Frontal cortex (tissue), 3 donors: ENCODE measurements at regions not wholly inside any gene's neighbourhood (a gene's known extent, or its start where the extent isn't known, plus 50 kb on each side); places are given as distances from the start of the nearest gene placed in this dataset.

Experiments
- DNase-seq, 2 donors: peaks; one replicate each; pipeline ENCODE4 v3.0.0; 2012; ENCODE audit warnings: low spot score in 2 of 2
- FAIRE-seq: peaks from 2 replicates; lab custom pipeline; 2012; peaks lifted over from hg19 to GRCh38; lab: Jason Lieb, UNC
- donor health status: control.
- donor health status: control.
- donor health status: control.

- DNase-seq, result no peak
- FAIRE-seq, result no peak
These were observed 324.8 kb downstream of the TEX29 start for GRCh38 chr13:111645198-111645597.

- no peak for DNase-seq
These were observed 325.4 kb downstream of the TEX29 start for GRCh38 chr13:111645598-111646455.

DNA sequence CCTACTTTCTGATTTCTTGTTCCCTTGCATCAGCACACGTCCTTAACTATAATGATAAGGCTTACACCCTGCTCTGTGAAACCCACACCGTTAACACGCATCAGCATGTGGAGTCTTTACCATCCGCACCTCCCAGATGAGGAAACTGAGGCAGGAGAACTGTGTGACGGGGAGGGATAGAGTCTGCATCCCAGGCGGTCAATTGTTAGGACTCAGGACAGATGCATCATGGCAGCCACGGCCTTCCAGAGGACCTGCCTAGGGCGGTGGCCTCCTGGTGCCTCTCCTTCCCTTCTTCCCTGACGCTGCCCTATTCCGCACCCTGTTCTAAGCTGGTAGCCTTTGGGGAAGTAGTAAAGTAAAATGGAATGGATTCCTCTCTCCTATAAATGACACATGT, 326.0 kb downstream of the TEX29 start:
- DNase-seq (no peak), FAIRE-seq (no peak)

More at GRCh38 chr13:111645598-111646455, 325.4 kb downstream of the TEX29 start:
- FAIRE-seq, result no peak

DNA sequence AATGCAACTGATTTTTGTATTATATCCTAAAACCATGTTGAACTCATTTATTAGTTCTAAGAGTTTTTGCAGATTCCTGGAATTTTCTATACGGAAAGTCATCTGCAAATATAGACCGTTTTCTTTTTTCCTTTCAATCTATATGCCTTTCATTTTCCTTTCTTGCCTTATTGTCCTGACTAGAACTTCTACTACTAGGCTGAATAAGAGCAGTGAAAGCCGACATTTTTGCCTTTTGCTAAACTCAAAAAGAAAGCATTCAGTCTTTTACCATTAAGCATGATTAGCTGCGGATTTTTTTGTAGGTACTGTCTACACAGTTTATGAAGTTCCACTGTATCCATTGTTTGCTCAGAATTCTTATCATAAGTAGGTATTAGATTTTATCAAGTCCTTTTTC, 328.4 kb downstream of the TEX29 start:
- FAIRE-seq (no peak), DNase-seq (no peak)

- no peak for DNase-seq
- FAIRE-seq, result no peak
These were observed 330.2 kb downstream of the TEX29 start for GRCh38 chr13:111650626-111651025.

GRCh38 chr13:111652676-111653075, 332.2 kb downstream of the TEX29 start:
- DNase-seq (no peak), FAIRE-seq (no peak)

- DNase-seq, result no peak
- FAIRE-seq, result no peak
These were observed 334.1 kb downstream of the TEX29 start for GRCh38 chr13:111654531-111654930.

DNA sequence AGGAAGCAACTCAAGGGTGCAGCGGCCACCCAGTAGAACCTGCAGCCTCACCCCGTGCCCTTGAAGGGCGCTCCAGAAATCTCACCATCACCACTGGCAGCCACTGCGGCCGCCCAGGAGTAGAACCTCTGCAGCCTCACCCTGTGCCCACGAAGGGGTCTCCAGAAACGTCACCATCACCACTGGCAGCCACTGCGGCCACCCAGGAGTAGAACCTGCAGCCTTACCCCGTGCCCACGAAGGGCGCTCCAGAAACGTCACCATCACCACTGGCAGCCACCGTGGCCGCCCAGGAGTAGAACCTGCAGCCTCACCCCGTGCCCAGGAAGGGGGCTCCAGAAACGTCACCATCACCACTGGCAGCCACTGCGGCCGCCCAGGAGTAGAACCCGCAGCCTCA, 336.0 kb downstream of the TEX29 start:
- FAIRE-seq, result no peak
- no peak for DNase-seq

GRCh38 chr13:111657013-111657412, 336.6 kb downstream of the TEX29 start:
- DNase-seq (no peak), FAIRE-seq (no peak)

GRCh38 chr13:111658145-111659100, 338.0 kb downstream of the TEX29 start:
- DNase-seq, result peak in 1 of 2 donors; percentile 54
- FAIRE-seq, result no peak

- FAIRE-seq (no peak), DNase-seq (no peak)
These were observed 338.9 kb downstream of the TEX29 start for GRCh38 chr13:111659219-111659775.

DNA sequence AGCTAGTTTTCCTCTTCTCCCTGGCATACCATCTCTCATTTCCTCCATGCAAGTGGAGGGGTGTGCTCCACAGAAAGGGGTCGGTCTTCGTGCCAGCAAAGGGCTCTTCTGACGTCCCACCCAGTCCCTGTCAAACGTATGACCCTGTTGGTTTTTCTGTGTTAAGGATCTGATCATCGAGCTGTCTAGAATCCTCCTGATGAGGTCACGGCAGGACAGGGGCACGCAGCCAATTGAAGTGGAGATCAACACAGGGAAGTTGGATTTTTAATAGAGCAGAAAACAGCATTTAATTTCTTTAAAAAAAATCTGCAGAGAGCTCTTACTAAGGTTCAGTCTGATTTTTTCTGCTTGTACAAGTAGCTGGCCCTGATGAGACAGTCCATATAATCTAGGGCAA, 339.4 kb downstream of the TEX29 start:
- no peak for DNase-seq
- no peak for FAIRE-seq

- FAIRE-seq (no peak), DNase-seq (no peak)
These were observed 340.6 kb downstream of the TEX29 start for GRCh38 chr13:111661052-111661451.

DNA sequence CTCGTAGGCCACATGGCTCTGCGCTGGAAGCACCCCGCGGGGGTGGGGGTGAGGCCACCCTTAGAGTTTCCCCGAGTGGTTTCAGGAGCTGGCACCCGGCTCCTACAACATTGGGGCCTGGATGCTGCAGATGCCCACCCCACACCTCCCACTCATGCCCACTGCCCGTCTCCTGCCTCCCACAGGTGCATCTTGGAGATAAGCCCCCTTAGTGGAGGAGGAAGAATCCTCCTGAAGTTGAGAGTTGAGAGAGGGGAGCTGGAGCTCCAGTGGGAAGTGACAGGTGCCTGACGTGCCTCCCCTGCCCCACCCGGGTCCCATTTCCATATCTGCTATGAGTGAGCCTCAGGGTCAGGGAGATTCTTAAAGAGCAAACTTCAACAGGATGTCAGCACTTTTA, 341.3 kb downstream of the TEX29 start:
- FAIRE-seq, result no peak
- DNase-seq, result no peak

GRCh38 chr13:111662451-111662850, 342.0 kb downstream of the TEX29 start:
- DNase-seq, result no peak
- no peak for FAIRE-seq

DNA sequence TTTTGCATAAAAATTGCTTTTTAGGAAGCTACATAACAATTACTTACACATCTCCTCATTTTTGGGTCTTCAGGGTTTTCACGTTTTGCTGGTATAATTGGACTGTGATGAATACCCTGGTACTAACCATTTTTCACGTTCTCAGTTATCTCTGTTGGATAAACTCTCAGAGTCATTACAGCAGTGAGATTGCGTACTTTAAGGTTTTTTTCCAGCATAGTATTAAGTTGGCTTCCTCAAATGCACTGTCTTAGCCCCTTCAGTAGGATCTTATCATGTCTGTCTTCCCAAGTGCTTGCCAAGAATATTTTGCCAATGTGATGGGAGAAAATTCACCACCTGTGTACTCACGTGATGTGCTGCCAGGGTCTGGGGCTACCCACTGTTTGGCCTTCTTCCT, 342.5 kb downstream of the TEX29 start:
- FAIRE-seq (no peak), DNase-seq (no peak)

DNA sequence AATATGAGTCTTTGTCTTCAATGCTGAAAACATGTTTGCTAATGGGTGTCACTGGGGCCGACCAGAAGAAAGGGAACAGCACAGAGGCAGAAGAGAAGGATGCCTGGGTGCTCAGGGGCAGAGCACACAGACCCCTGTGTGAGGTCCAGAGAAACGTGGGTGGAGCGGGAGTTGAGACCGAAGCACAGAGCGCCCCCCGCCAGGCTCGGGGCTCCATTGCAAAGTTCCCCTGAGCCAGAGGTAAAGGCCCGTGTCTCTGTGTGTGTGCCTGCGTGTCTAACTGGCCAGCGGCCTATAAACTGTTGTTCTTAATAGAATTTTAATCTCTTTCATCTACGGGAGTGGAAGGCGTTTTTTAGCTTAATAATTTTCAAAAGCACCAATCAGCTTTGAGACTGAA, 343.1 kb downstream of the TEX29 start:
- DNase-seq, result no peak
- no peak for FAIRE-seq

DNA sequence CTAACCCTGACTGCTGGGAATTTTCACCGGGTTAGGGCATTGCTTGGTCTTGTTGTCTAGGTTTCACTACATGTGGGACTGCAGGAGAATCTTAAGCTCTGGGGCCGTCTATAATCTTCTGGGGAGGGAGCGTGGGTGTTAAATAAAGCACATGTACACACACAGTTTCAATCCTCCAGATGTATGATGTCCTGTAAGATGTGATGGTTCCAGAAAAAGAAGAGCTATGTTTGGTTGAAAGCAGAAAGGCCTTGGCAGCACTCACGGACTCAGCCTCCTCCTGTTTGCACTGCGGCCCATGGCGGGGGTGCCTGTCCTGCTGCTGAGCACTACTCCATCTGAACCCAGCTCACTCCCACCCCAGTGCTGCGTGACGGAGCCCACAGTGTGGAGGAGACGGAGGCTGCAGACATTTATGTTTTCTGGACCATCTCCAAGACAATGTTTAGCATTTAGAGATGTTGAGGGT, 343.5 kb downstream of the TEX29 start:
- FAIRE-seq, result no peak
- no peak for DNase-seq

- DNase-seq, result no peak
- no peak for FAIRE-seq
These were observed 344.3 kb downstream of the TEX29 start for GRCh38 chr13:111664696-111665095.

GRCh38 chr13:111665691-111666095, 345.3 kb downstream of the TEX29 start:
- FAIRE-seq (no peak), DNase-seq (no peak)
